ENCODE measurements at regions not wholly inside any gene's neighbourhood (a gene's known extent, or its start where the extent isn't known, plus 50 kb on each side); places are given as distances from the start of the nearest gene placed in this dataset.

- TF ChIP-seq CTCF (IDR thresholded peaks at IDR 0.05) (no peak), POLR2A (IDR thresholded peaks at IDR 0.05) (no peak)
Measured at GRCh38 chr7:46940178-46940577, 641.7 kb downstream of the TNS3 start.
